IPS-18a (cell line): ENCODE measurements at regions not wholly inside any gene's neighbourhood (a gene's known extent, or its start where the extent isn't known, plus 50 kb on each side); places are given as distances from the start of the nearest gene placed in this dataset.

Source experiments
- H3K27ac ChIP-seq: one replicate; pipeline ENCODE4 v1.5.1; 2013; ENCODE audit warnings: low read length
- H3K27me3 ChIP-seq: one replicate; pipeline ENCODE4 v1.6.1; 2013; ENCODE audit warnings: mild to moderate bottlenecking, low read length; ENCODE audit not compliant: control insufficient read depth, insufficient read depth
- H3K36me3 ChIP-seq: one replicate; pipeline ENCODE4 v1.6.1; 2013; ENCODE audit warnings: low read depth, low read length; ENCODE audit not compliant: control insufficient read depth
- H3K4me1 ChIP-seq: one replicate; pipeline ENCODE4 v1.6.1; 2013; ENCODE audit warnings: low read depth, low read length; ENCODE audit not compliant: control insufficient read depth
- H3K4me3 ChIP-seq: one replicate; pipeline ENCODE4 v1.5.1; 2013; ENCODE audit warnings: low read length
- H3K9ac ChIP-seq: one replicate; pipeline ENCODE4 v1.6.1; 2013; ENCODE audit warnings: mild to moderate bottlenecking, low read length, moderate library complexity
- H3K9me3 ChIP-seq: one replicate; pipeline ENCODE4 v1.6.1; 2013; ENCODE audit warnings: low read depth, low read length; ENCODE audit not compliant: control insufficient read depth

DNA sequence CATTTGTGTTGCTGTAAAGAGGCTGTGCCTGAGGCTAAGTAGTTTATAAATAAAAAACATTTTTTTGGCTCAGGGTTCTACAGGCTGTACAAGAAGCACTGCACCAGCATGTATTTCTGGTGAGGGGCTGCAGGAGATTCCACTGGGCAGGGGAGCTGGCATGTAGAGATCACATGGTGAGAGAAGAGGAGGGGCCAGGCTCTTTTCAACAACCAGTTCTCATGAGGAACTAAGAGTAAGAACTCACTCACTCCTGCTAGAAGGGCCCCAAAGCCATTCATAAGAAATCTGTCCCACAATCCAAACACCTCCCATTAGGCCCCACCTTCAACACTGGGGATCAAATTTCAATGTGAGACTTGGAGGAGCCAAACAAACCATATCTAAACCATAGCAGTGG, 214.9 kb upstream of the LMCD1 start:
- H3K4me3 ChIP-seq: no peak overlapping the region
- no peaks in the 10 kb centered on the region for H3K4me1 ChIP-seq
- H3K9ac ChIP-seq: no peak overlapping the region
- no peaks in the 10 kb centered on the region for H3K36me3 ChIP-seq
- no peaks in the 10 kb centered on the region for H3K9me3 ChIP-seq
- H3K27ac ChIP-seq: no peak overlapping the region
- H3K27me3 ChIP-seq: no peaks in the 10 kb centered on the region

DNA sequence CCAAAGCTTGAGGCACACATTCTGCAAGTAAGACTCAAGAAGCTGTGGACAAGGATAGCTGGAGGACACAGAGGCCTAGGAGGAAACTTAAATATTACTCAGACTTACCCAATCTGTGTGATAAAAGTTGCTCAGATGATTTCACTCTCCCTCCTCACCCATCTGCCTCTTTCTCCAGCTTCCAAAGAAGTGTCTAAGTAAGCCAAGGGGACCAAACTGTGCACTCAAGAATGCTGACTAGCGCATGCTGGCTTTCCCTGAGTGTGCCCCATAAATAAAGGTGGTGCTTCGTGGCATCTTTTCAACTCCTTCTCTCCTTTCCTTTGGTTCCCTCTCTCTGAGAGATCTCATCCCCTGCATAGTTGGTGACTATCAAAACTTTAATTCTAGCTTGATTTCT, 211.0 kb upstream of the LMCD1 start:
- H3K27me3 ChIP-seq: no peaks in the 10 kb centered on the region
- no peak overlapping the region for H3K27ac ChIP-seq
- no peaks in the 10 kb centered on the region for H3K4me1 ChIP-seq
- H3K9me3 ChIP-seq: no peaks in the 10 kb centered on the region
- no peak overlapping the region for H3K4me3 ChIP-seq
- H3K9ac ChIP-seq: no peak overlapping the region
- no peaks in the 10 kb centered on the region for H3K36me3 ChIP-seq

GRCh38 chr3:8296461-8296860, 205.2 kb upstream of the LMCD1 start:
- H3K4me1 ChIP-seq: no peaks in the 10 kb centered on the region
- no peak overlapping the region for H3K4me3 ChIP-seq
- H3K9ac ChIP-seq: no peak overlapping the region
- H3K9me3 ChIP-seq: no peaks in the 10 kb centered on the region
- H3K36me3 ChIP-seq: no peaks in the 10 kb centered on the region
- no peak overlapping the region for H3K27ac ChIP-seq
- H3K27me3 ChIP-seq: no peaks in the 10 kb centered on the region

DNA sequence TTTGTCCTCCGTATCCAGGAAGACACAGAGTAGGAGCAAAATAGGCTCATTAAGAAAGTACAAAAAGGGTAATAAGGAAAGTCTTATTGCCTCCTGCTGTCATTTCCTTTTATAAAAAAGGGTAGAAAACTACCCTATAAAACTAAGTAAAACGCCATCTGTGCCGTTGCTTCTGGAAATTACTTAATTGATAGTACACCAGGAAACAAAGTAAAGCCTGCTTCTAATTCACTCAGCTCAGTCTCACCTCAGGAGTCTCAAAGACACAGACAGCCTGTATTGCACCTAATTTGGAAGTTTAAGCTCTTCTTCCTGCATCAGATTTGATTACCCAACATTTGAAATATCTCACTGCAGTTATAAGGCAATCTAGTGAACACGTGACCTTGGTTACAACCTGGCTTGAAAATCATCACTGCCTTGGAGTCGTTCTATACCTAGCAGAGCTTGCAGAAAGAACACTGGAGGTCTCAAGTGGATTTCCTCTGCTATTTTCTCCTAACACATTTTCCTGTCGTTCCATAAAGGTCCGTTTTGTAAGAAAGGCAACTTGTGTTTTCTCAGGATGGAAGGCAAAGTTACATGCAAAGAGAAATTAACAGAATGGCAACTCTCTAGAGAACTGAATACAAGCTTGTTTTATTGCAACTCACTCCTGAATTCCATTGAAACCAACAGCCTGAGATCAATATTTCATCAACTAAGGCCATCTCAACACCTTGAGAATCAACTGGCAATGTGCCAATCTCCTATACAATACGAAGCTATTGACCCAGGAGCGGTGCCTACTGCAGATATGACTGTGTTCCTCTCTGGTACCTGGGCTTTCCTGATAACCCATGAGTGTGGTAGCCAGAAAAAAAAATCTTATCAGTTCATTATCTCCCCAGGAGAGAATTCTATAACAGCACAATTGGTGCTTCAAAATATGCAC, 203.3 kb upstream of the LMCD1 start:
- H3K27me3 ChIP-seq: no peaks in the 10 kb centered on the region
- H3K4me3 ChIP-seq: no peak overlapping the region
- no peak overlapping the region for H3K9ac ChIP-seq
- H3K27ac ChIP-seq: no peak overlapping the region
- no peaks in the 10 kb centered on the region for H3K36me3 ChIP-seq
- H3K4me1 ChIP-seq: no peaks in the 10 kb centered on the region
- no peaks in the 10 kb centered on the region for H3K9me3 ChIP-seq

- no peak overlapping the region for H3K9ac ChIP-seq
- no peaks in the 10 kb centered on the region for H3K36me3 ChIP-seq
- H3K27ac ChIP-seq: no peak overlapping the region
- H3K27me3 ChIP-seq: no peaks in the 10 kb centered on the region
- H3K4me3 ChIP-seq: no peak overlapping the region
- no peaks in the 10 kb centered on the region for H3K9me3 ChIP-seq
- no peaks in the 10 kb centered on the region for H3K4me1 ChIP-seq
Observed at GRCh38 chr3:8301977-8302735, 199.5 kb upstream of the LMCD1 start.

DNA sequence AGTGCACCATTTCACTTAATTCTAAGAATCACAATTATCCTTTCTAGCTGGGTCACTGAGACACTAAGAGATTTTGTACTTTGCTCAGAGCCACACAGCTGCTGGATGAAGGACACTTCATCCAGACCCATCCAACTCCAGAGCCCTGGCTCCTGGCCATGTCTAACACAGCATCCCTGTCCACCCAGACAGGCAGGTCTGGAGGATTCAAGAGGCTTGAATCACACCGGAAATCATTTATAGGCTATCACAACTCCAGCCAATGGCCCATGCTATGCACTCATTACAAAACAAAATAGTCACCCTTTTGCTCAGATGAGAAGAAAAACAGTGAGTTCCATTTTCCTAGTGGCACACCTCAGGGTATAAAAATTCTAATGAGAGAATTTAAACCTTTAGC, 198.2 kb upstream of the LMCD1 start:
- H3K9me3 ChIP-seq: no peaks in the 10 kb centered on the region
- H3K27me3 ChIP-seq: no peaks in the 10 kb centered on the region
- H3K9ac ChIP-seq: no peak overlapping the region
- no peaks in the 10 kb centered on the region for H3K36me3 ChIP-seq
- no peak overlapping the region for H3K27ac ChIP-seq
- no peak overlapping the region for H3K4me3 ChIP-seq
- H3K4me1 ChIP-seq: no peaks in the 10 kb centered on the region

DNA sequence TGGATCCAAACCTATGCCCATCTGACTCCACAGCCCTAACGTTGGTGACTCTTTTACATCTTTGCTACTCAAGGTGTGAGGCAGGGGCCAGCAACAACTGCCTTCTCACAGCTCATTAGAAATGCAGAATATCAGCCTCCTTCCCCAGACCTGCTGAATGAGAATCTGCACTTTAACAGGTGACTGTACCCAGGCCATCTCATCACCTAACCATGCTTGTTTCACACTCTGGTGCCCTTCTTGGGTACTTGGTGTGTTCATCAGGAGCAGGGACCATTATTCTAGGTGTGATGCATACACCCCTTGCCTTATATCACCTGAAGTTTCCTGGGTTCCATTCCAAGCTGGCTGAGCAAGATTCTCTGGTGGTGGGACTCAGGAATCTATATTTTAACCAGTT, 196.3 kb upstream of the LMCD1 start:
- Histone ChIP-seq H3K9me3 (peaks cover 7% of the 10 kb centered on the region), H3K4me3 (no peak overlapping the region), H3K27ac (no peak overlapping the region), H3K36me3 (no peaks in the 10 kb centered on the region), H3K4me1 (no peaks in the 10 kb centered on the region), H3K27me3 (no peaks in the 10 kb centered on the region), H3K9ac (no peak overlapping the region)

- Histone ChIP-seq H3K9ac (no peak overlapping the region), H3K27me3 (no peaks in the 10 kb centered on the region), H3K27ac (no peak overlapping the region), H3K9me3 (peaks cover 7% of the 10 kb centered on the region), H3K36me3 (no peaks in the 10 kb centered on the region), H3K4me1 (no peaks in the 10 kb centered on the region), H3K4me3 (no peak overlapping the region)
Observed at GRCh38 chr3:8307545-8308110, 194.0 kb upstream of the LMCD1 start.

- H3K4me1 ChIP-seq: no peaks in the 10 kb centered on the region
- H3K36me3 ChIP-seq: no peaks in the 10 kb centered on the region
- no peak overlapping the region for H3K9ac ChIP-seq
- peaks cover 7% of the 10 kb centered on the region for H3K9me3 ChIP-seq
- no peak overlapping the region for H3K4me3 ChIP-seq
- no peak overlapping the region for H3K27ac ChIP-seq
- no peaks in the 10 kb centered on the region for H3K27me3 ChIP-seq
Observed at GRCh38 chr3:8311321-8311720, 190.3 kb upstream of the LMCD1 start.

GRCh38 chr3:8312685-8313084, 188.9 kb upstream of the LMCD1 start:
- Histone ChIP-seq H3K27ac (no peak overlapping the region), H3K4me1 (peaks cover 6% of the 10 kb centered on the region), H3K4me3 (no peak overlapping the region), H3K9ac (no peak overlapping the region), H3K36me3 (no peaks in the 10 kb centered on the region), H3K27me3 (no peaks in the 10 kb centered on the region), H3K9me3 (peaks cover 7% of the 10 kb centered on the region)

GRCh38 chr3:8313560-8314267, 187.9 kb upstream of the LMCD1 start:
- H3K4me3 ChIP-seq: no peak overlapping the region
- H3K27ac ChIP-seq: no peak overlapping the region
- no peaks in the 10 kb centered on the region for H3K36me3 ChIP-seq
- no peak overlapping the region for H3K9ac ChIP-seq
- no peaks in the 10 kb centered on the region for H3K27me3 ChIP-seq
- peaks cover 5% of the 10 kb centered on the region for H3K9me3 ChIP-seq
- peaks cover 6% of the 10 kb centered on the region for H3K4me1 ChIP-seq
